IMR-90 (cell line): ENCODE measurements at regions not wholly inside any gene's neighbourhood (a gene's known extent, or its start where the extent isn't known, plus 50 kb on each side); places are given as distances from the start of the nearest gene placed in this dataset.

Experiments
- ATAC-seq: fragments of 200-7000 bp; cut with Tn5 transposase; 2 replicates; pipeline ENCODE4 v1.9.1; 2020; ENCODE audit warnings: low read depth, mild to moderate bottlenecking, moderate library complexity
- BruUV-seq: library from RNA; stranded (reverse); fragments of 400-500 nt; replicated peaks from 2 replicates; lab custom pipeline; 2021; lab: Mats Ljungman, UMichigan
- CTCF ChIA-PET: fragments of 300-600 bp; formaldehyde crosslinking; extraction: SDS; loops from one replicate; lab custom pipeline; 2021; ENCODE audit warnings: antibody characterized with exemption; lab: Yijun Ruan, JAX
- POLR2A ChIA-PET: fragments of 300-600 bp; sonication (Branson Sonifier 250); formaldehyde crosslinking; loops from one replicate; lab custom pipeline; 2022; ENCODE audit warnings: antibody characterized with exemption; ENCODE audit not compliant: unreplicated experiment; lab: Charles Lee
- DNase-seq: peaks from one replicate; pipeline ENCODE4 v3.0.0; 2013
- H2AFZ ChIP-seq: replicated peaks from 2 replicates; pipeline ENCODE3; 2013; ENCODE audit warnings: low read length, mild to moderate bottlenecking; ENCODE audit not compliant: poor library complexity
- H2AK5ac ChIP-seq: 2 replicates; pipeline ENCODE4 v1.6.1; 2013; ENCODE audit warnings: low read depth, low read length, inconsistent platforms
- H2AK9ac ChIP-seq: replicated peaks from 2 replicates; pipeline ENCODE3; 2013; ENCODE audit warnings: mild to moderate bottlenecking, low read depth, low read length, moderate library complexity; ENCODE audit not compliant: poor library complexity
- H2BK120ac ChIP-seq: 2 replicates; pipeline ENCODE4 v1.6.1; 2013; ENCODE audit warnings: low read depth, low read length, inconsistent platforms
- H2BK15ac ChIP-seq: 3 replicates; pipeline ENCODE4 v1.6.1; 2013; ENCODE audit warnings: low read depth, low read length, inconsistent platforms
- H2BK20ac ChIP-seq: 2 replicates; pipeline ENCODE4 v1.6.1; 2013; ENCODE audit warnings: low read depth, mild to moderate bottlenecking, inconsistent platforms, low read length, moderate library complexity
- H2BK5ac ChIP-seq: 2 replicates; pipeline ENCODE4 v1.6.1; 2013; ENCODE audit warnings: mild to moderate bottlenecking, low read depth, low read length, inconsistent platforms; ENCODE audit not compliant: poor library complexity, severe bottlenecking
- H3K14ac ChIP-seq: replicated peaks from 2 replicates; pipeline ENCODE4 v1.6.1; 2013; ENCODE audit warnings: low read depth, low read length, inconsistent platforms
- H3K18ac ChIP-seq: 2 replicates; pipeline ENCODE4 v1.6.1; 2013; ENCODE audit warnings: low read depth, low read length, control low read depth
- H3K23ac ChIP-seq: 2 replicates; pipeline ENCODE4 v1.6.1; 2013; ENCODE audit warnings: low read depth, low read length, inconsistent platforms
- H3K27ac ChIP-seq: 2 replicates; pipeline ENCODE4 v1.5.1; 2013; ENCODE audit warnings: mild to moderate bottlenecking, control low read depth, low read length; ENCODE audit not compliant: insufficient read depth
- H3K27me3 ChIP-seq: 2 replicates; pipeline ENCODE4 v1.6.1; 2013; ENCODE audit warnings: low read length; ENCODE audit not compliant: control insufficient read depth, insufficient read depth
- H3K36me3 ChIP-seq: 2 replicates; pipeline ENCODE4 v1.6.1; 2013; ENCODE audit warnings: low read length, mixed read lengths; ENCODE audit not compliant: control insufficient read depth, insufficient read depth
- H3K4ac ChIP-seq: 2 replicates; pipeline ENCODE4 v1.6.1; 2013; ENCODE audit warnings: low read depth, low read length, inconsistent platforms
- H3K4me1 ChIP-seq: 2 replicates; pipeline ENCODE4 v1.6.1; 2013; ENCODE audit warnings: low read length, mixed read lengths; ENCODE audit not compliant: control insufficient read depth, insufficient read depth
- H3K4me2 ChIP-seq: 2 replicates; pipeline ENCODE4 v1.6.1; 2013; ENCODE audit warnings: low read depth, mild to moderate bottlenecking, control low read depth, low read length, moderate library complexity
- H3K4me3 ChIP-seq: 2 replicates; pipeline ENCODE4 v1.5.1; 2013; ENCODE audit warnings: low read depth, mild to moderate bottlenecking, control low read depth, low read length, moderate library complexity; ENCODE audit not compliant: insufficient read depth
- H3K56ac ChIP-seq: 2 replicates; pipeline ENCODE4 v1.6.1; 2013; ENCODE audit warnings: low read length, inconsistent platforms; ENCODE audit not compliant: insufficient read depth; ENCODE audit errors: extremely low read depth
- H3K79me1 ChIP-seq, 2 experiments: 2 replicates each; pipeline ENCODE4 v1.6.1; 2013; ENCODE audit warnings: low read length in 2 of 2, inconsistent platforms in 1 of 2, low read depth in 1 of 2
- H3K9ac ChIP-seq: 2 replicates; pipeline ENCODE4 v1.6.1; 2013; ENCODE audit warnings: low read depth, low read length, control low read depth
- H3K9me1 ChIP-seq: 2 replicates; pipeline ENCODE4 v1.6.1; 2013; ENCODE audit warnings: low read length, inconsistent platforms; ENCODE audit not compliant: insufficient read depth
- H3K9me3 ChIP-seq: 2 replicates; pipeline ENCODE4 v1.6.1; 2013; ENCODE audit warnings: low read length; ENCODE audit not compliant: control insufficient read depth, insufficient read depth
- H4K20me1 ChIP-seq: 2 replicates; pipeline ENCODE4 v1.6.1; 2013; ENCODE audit warnings: low read length, inconsistent platforms; ENCODE audit not compliant: insufficient read depth
- H4K5ac ChIP-seq: 2 replicates; pipeline ENCODE4 v1.6.1; 2013; ENCODE audit warnings: mild to moderate bottlenecking, low read depth, low read length, control low read depth
- H4K8ac ChIP-seq, 2 experiments: 2 replicates each; pipeline ENCODE4 v1.6.1; 2013; ENCODE audit warnings: low read depth in 2 of 2, low read length in 2 of 2, control low read depth in 1 of 2, inconsistent platforms in 1 of 2
- H4K91ac ChIP-seq: 2 replicates; pipeline ENCODE4 v1.6.1; 2013; ENCODE audit warnings: low read depth, low read length, inconsistent platforms; ENCODE audit not compliant: insufficient read depth
- BHLHE40 ChIP-seq: fragments of 150-350 bp; IDR thresholded peaks from 2 replicates; pipeline ENCODE4 v1.6.1; 2016; ENCODE audit warnings: mild to moderate bottlenecking, low read depth, low read length
- NFE2L2 ChIP-seq: fragments of 150-350 bp; IDR thresholded peaks from 2 replicates; pipeline ENCODE4 v1.6.1; 2016; ENCODE audit warnings: low read depth, mild to moderate bottlenecking, low read length
- SMC3 ChIP-seq: fragments of 150-350 bp; IDR thresholded peaks from 2 replicates; pipeline ENCODE4 v1.6.1; 2016; ENCODE audit warnings: low read depth, mild to moderate bottlenecking, antibody characterized with exemption, low read length, moderate library complexity
- WGBS, 2 experiments: methylation state at CpG; one replicate each; pipeline versions ENCODE4 v1.1.5 to v1.1.7; 2013; ENCODE audit warnings: missing lambda C conversion rate in 2 of 2; ENCODE audit not compliant: insufficient read length in 1 of 2; ENCODE audit errors: extremely low coverage in 2 of 2; 5-methylcytosine and 5-hydroxymethylcytosine counted together
- dilution Hi-C: fragments of 300-500 bp; cut with HindIII; formaldehyde crosslinking; loops from one replicate; pipeline ENCODE4 v1.14.3; 2018; ENCODE audit warnings: low sequenced_read_pairs; ENCODE audit not compliant: unreplicated experiment
- in situ Hi-C: fragments of 300-500 bp; cut with MboI; formaldehyde crosslinking; loops from 3 replicates; pipeline ENCODE4 v1.14.3; 2019; ENCODE audit warnings: low sequenced_read_pairs, inconsistent platforms, mixed read lengths
- intact Hi-C: fragments of 100-400 bp; cut with micrococcal nuclease; formaldehyde crosslinking; loops from 2 replicates; pipeline ENCODE4 v1.10.0; 2022

DNA sequence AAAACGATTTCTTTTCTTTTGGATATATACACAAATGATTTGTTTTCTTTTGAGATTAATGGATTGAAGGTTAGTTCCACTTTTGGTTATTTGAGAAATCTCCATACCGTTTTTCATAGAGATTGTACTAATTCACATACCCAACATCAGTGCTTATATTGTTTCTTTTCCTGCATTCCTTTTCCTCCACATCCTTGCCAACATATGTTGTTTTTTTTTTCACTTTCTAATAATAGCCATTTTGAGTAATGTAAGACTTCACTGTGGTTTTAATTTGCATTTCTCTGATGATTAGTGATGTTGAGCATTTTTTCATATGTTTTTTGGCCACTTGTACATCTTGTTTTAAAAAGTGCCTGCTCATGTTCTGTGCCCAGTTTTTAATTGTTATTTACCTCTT is 846.4 kb upstream of the EYS start:
- Histone ChIP-seq H3K14ac (no peak overlapping the region), H4K5ac (no peak overlapping the region), H3K27me3 (no peaks in the 10 kb centered on the region), H4K8ac (no peak overlapping the region), H4K91ac (no peak overlapping the region), H3K9me3 (peaks cover 5% of the 10 kb centered on the region), H2BK20ac (no peak overlapping the region), H3K4ac (no peak overlapping the region), H3K27ac (no peak overlapping the region), H2AK5ac (no peak overlapping the region), H2BK120ac (no peak overlapping the region), H3K4me3 (no peak overlapping the region), H4K20me1 (no peaks in the 10 kb centered on the region), H2AFZ (no peak overlapping the region), H3K18ac (no peak overlapping the region), H3K9me1 (no peaks in the 10 kb centered on the region), H3K4me2 (no peak overlapping the region), H3K4me1 (no peaks in the 10 kb centered on the region), H3K56ac (no peak overlapping the region), H3K36me3 (no peaks in the 10 kb centered on the region), H2AK9ac (no peak overlapping the region), H2BK5ac (no peak overlapping the region), H3K23ac (no peak overlapping the region), H3K79me1 (no peaks in the 10 kb centered on the region), H3K9ac (no peak overlapping the region), H2BK15ac (no peak overlapping the region)
- DNase-seq (no peak), ATAC-seq (no peak)
- POLR2A ChIA-PET = no interaction called here
- intact Hi-C loops (no loop called here), in situ Hi-C loops (no loop called here), dilution Hi-C loops (no loop called here)
- no CpG with 5 or more reads among the region's 2 CpGs for WGBS, 2 experiments
- no TSS peak for BruUV-seq
- CTCF ChIA-PET = no interaction called here
- TF ChIP-seq BHLHE40 = no peak
- TF ChIP-seq SMC3 = no peak
- no peak for TF ChIP-seq NFE2L2
